ENCODE measurements at regions not wholly inside any gene's neighbourhood (a gene's known extent, or its start where the extent isn't known, plus 50 kb on each side); places are given as distances from the start of the nearest gene placed in this dataset.

GRCh38 chr20:10842116-10842515 is 168.3 kb upstream of the JAG1 start:
- TF ChIP-seq POLR2AphosphoS5 (IDR thresholded peaks at IDR 0.05; ENCODE audit: low read depth, low read length) (no peak), TAF1 (IDR thresholded peaks at IDR 0.05; ENCODE audit: borderline replicate concordance, low read depth, low read length) (no peak)
